Panc1 (cell line): ENCODE measurements at regions not wholly inside any gene's neighbourhood (a gene's known extent, or its start where the extent isn't known, plus 50 kb on each side); places are given as distances from the start of the nearest gene placed in this dataset.

Source experiments
- ATAC-seq: fragments of 200-7000 bp; cut with Tn5 transposase; 2 replicates; pipeline ENCODE4 v1.9.1; 2020; ENCODE audit warnings: mild to moderate bottlenecking, moderate library complexity
- BruUV-seq: library from RNA; stranded (reverse); fragments of 400-500 nt; replicated peaks from 2 replicates; lab custom pipeline; 2021; lab: Mats Ljungman, UMichigan
- CTCF ChIA-PET: fragments of 300-600 bp; sonication (Branson Sonifier 250); formaldehyde crosslinking; loops from one replicate; lab custom pipeline; 2022; ENCODE audit warnings: antibody characterized with exemption; lab: Charles Lee
- POLR2A ChIA-PET: fragments of 300-600 bp; sonication (Branson Sonifier 250); formaldehyde crosslinking; loops from one replicate; lab custom pipeline; 2022; ENCODE audit warnings: antibody characterized with exemption; lab: Charles Lee
- DNase-seq: peaks from one replicate; pipeline ENCODE4 v3.0.0-alpha.2; 2010; ENCODE audit warnings: low read depth, low spot score
- H3K27ac ChIP-seq: 2 replicates; pipeline ENCODE4 v1.5.1; 2011; ENCODE audit warnings: mild to moderate bottlenecking, low read length, inconsistent platforms
- H3K27me3 ChIP-seq: fragments of 200-500 bp; sonication (Bioruptor generic); 2 replicates; pipeline ENCODE4 v1.6.0; 2014; ENCODE audit warnings: low read length, inconsistent platforms; ENCODE audit not compliant: control insufficient read depth, insufficient read depth
- H3K36me3 ChIP-seq: fragments of 200-500 bp; sonication (Bioruptor generic); 2 replicates; pipeline ENCODE4 v1.5.1; 2014; ENCODE audit warnings: inconsistent platforms, mild to moderate bottlenecking, low read length, moderate library complexity; ENCODE audit not compliant: control insufficient read depth, insufficient read depth
- H3K4me1 ChIP-seq: 2 replicates; pipeline ENCODE4 v1.5.1; 2011; ENCODE audit warnings: inconsistent platforms, mild to moderate bottlenecking, low read length, moderate library complexity; ENCODE audit not compliant: control insufficient read depth, insufficient read depth
- H3K4me3 ChIP-seq, 2 experiments: 2 replicates each; pipeline ENCODE4 v1.5.1; 2011 to 2012; ENCODE audit warnings: low read depth in 2 of 2, low read length in 2 of 2, mild to moderate bottlenecking in 2 of 2, inconsistent platforms in 1 of 2, moderate library complexity in 1 of 2
- H3K9me3 ChIP-seq: fragments of 200-500 bp; sonication (Bioruptor generic); 2 replicates; pipeline ENCODE4 v1.5.1; 2014; ENCODE audit warnings: low read depth, mild to moderate bottlenecking, inconsistent platforms, low read length, moderate library complexity; ENCODE audit not compliant: control insufficient read depth, insufficient read depth
- POLR2AphosphoS5 ChIP-seq: IDR thresholded peaks from 2 replicates; pipeline ENCODE4 v1.6.1; 2012; ENCODE audit warnings: mild to moderate bottlenecking, low read depth, low read length, moderate library complexity
- SIN3A ChIP-seq: IDR thresholded peaks from 2 replicates; pipeline ENCODE4 v1.6.1; 2012; ENCODE audit warnings: low read depth, mild to moderate bottlenecking, low read length, moderate library complexity, borderline replicate concordance; ENCODE audit not compliant: insufficient read depth
- TCF7L2 ChIP-seq: IDR thresholded peaks from 2 replicates; pipeline ENCODE4 v1.6.1; 2011; ENCODE audit warnings: mild to moderate bottlenecking, low read depth, low read length, inconsistent platforms
- in situ Hi-C: cut with HindIII; loops from 2 replicates; pipeline ENCODE4 v1.10.0; 2016; ENCODE audit warnings: low sequenced_read_pairs, low pct_unique_long_range_greater_than_20kb
- intact Hi-C: fragments of 100-400 bp; cut with micrococcal nuclease; formaldehyde crosslinking; loops from one replicate; pipeline ENCODE4 v1.10.0; 2022; ENCODE audit not compliant: unreplicated experiment
- TF ChIP-seq, protein P1 (sequence below): fragments of 450-650 bp; IDR thresholded peaks from 2 replicates; pipeline ENCODE4 v1.5.1; 2017; ENCODE audit warnings: mild to moderate bottlenecking
- TF ChIP-seq, protein P2 (sequence below), 2 experiments: IDR thresholded peaks; 2 replicates each; pipeline ENCODE4 v1.6.1; 2011 to 2012; ENCODE audit warnings: low read depth in 2 of 2, control low read depth in 1 of 2, low read length in 1 of 2, mild to moderate bottlenecking in 1 of 2, moderate library complexity in 1 of 2; ENCODE audit not compliant: insufficient read depth in 1 of 2

DNA sequence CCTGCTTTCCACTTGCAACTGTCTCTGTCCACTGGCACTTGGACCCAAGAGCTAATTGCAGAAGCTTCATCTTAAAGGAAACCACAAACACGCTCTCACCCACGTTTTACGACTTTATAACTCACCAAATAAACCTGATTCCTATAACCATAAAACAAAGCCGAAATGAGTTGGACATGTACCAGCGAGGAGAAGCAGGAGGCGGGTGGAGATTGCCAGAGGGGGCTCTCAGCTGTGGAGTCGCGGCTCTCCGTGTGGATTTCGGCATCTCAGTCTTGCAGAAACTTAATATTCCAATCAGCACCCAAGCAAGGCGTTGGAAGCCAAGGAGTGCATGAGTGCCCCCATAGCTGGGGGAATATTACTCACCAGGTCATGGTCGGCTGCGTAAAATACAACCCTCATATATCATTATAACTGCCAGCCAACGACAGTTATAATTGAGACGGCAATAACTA lies 483.6 kb downstream of the MN1 start:
- ATAC-seq: no peak
- Histone ChIP-seq H3K36me3 (no peaks in the 10 kb centered on the region), H3K27ac (no peak overlapping the region), H3K4me3 (no peak overlapping the region), H3K9me3 (no peaks in the 10 kb centered on the region), H3K4me1 (no peaks in the 10 kb centered on the region), H3K27me3 (no peaks in the 10 kb centered on the region)
- ChIA-PET CTCF (no interaction called here), POLR2A (no interaction called here)
- BruUV-seq: no TSS peak
- no peak for DNase-seq
- in situ Hi-C loops: no loop called here
- TF ChIP-seq TCF7L2 (no peak), POLR2AphosphoS5 (no peak), SIN3A (no peak)
- TF ChIP-seq, protein P1, sequence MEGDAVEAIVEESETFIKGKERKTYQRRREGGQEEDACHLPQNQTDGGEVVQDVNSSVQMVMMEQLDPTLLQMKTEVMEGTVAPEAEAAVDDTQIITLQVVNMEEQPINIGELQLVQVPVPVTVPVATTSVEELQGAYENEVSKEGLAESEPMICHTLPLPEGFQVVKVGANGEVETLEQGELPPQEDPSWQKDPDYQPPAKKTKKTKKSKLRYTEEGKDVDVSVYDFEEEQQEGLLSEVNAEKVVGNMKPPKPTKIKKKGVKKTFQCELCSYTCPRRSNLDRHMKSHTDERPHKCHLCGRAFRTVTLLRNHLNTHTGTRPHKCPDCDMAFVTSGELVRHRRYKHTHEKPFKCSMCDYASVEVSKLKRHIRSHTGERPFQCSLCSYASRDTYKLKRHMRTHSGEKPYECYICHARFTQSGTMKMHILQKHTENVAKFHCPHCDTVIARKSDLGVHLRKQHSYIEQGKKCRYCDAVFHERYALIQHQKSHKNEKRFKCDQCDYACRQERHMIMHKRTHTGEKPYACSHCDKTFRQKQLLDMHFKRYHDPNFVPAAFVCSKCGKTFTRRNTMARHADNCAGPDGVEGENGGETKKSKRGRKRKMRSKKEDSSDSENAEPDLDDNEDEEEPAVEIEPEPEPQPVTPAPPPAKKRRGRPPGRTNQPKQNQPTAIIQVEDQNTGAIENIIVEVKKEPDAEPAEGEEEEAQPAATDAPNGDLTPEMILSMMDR: no peak
- TF ChIP-seq, protein P2, sequence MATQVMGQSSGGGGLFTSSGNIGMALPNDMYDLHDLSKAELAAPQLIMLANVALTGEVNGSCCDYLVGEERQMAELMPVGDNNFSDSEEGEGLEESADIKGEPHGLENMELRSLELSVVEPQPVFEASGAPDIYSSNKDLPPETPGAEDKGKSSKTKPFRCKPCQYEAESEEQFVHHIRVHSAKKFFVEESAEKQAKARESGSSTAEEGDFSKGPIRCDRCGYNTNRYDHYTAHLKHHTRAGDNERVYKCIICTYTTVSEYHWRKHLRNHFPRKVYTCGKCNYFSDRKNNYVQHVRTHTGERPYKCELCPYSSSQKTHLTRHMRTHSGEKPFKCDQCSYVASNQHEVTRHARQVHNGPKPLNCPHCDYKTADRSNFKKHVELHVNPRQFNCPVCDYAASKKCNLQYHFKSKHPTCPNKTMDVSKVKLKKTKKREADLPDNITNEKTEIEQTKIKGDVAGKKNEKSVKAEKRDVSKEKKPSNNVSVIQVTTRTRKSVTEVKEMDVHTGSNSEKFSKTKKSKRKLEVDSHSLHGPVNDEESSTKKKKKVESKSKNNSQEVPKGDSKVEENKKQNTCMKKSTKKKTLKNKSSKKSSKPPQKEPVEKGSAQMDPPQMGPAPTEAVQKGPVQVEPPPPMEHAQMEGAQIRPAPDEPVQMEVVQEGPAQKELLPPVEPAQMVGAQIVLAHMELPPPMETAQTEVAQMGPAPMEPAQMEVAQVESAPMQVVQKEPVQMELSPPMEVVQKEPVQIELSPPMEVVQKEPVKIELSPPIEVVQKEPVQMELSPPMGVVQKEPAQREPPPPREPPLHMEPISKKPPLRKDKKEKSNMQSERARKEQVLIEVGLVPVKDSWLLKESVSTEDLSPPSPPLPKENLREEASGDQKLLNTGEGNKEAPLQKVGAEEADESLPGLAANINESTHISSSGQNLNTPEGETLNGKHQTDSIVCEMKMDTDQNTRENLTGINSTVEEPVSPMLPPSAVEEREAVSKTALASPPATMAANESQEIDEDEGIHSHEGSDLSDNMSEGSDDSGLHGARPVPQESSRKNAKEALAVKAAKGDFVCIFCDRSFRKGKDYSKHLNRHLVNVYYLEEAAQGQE (IDR thresholded peaks at IDR 0.05; ENCODE audit: insufficient read depth in 1 of 2, low read depth in 2 of 2, low read length in 1 of 2): no peak
- intact Hi-C loops: no loop called here

DNA sequence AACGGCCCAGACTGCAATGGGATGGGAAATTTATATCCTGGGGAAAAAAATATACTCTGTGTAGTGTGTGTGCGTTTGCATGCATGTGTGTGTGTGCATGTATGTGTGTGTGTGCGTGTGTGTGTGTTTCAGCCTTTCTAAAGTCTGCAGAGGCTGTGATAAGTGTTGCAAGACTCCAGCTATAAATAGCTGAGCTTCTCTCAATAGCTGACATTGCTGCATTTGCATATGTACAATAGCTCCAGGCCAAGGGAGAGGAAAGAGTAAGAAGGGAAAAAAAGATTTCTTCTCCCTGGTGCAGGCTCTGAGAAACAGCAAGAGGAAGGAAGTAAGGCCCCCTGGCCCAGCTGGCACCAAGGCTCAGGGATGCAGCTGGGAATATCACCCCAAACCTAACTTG lies 483.0 kb downstream of the MN1 start:
- ChIA-PET POLR2A (no interaction called here), CTCF (no interaction called here)
- Histone ChIP-seq H3K27me3 (no peaks in the 10 kb centered on the region), H3K27ac (no peak overlapping the region), H3K4me1 (no peaks in the 10 kb centered on the region), H3K36me3 (no peaks in the 10 kb centered on the region), H3K9me3 (no peaks in the 10 kb centered on the region), H3K4me3 (no peak overlapping the region)
- no TSS peak for BruUV-seq
- DNase-seq (no peak), ATAC-seq (no peak)
- intact Hi-C loops: no loop called here
- in situ Hi-C loops: no loop called here
- no peak for TF ChIP-seq TCF7L2
- TF ChIP-seq SIN3A: no peak
- TF ChIP-seq POLR2AphosphoS5: no peak
- TF ChIP-seq, protein P1: no peak
- TF ChIP-seq, protein P2 (IDR thresholded peaks at IDR 0.05; ENCODE audit: insufficient read depth in 1 of 2, low read depth in 2 of 2, low read length in 1 of 2): no peak
